ENCODE measurements at regions not wholly inside any gene's neighbourhood (a gene's known extent, or its start where the extent isn't known, plus 50 kb on each side); places are given as distances from the start of the nearest gene placed in this dataset.

DNA sequence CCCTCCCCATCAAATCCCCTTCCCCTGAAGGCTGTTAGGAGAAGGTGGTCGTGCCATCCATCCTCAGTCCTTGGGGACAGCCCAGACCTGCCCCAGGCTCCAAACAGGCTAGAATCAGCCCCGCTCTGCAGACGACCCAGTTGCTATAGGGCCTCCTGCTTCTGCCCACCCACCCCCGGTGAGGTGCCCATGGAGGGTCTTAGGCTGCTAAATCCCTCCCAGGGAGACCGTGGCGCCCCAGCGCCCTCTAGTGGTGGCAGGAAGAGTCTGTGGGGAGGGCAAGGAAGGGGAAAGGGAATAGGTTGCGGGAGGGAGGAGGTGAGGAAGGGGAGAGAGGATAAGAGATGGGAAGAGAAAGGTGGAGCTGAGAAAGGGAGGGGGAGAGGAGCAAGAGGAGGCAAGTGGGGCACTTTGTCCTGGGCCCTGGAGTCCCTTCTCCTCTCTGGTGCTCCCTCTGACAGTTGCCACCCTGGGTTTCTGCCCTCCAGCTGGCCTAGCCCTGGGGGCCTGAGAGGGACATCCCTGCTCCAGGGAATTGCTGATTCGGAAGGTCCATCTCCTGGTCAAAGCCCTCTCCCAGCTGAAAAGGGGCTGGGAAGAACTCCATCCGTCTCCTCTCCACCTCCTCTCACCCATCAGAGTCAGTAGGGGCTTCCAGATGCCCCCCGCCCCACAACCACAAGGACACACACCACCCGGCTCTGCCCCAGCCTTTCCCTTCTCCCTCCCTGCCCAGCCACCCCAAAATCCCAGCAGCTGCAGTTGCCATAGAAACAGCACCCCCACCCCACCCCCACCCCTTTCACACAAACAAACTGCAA lies 55.4 kb downstream of the CAMK2N1 start:
- Histone ChIP-seq H2AFZ (ENCODE audit: low read depth, low read length) (no peak overlapping the region), H3K9me2 (ENCODE audit: insufficient read depth, low read length) (no peaks in the 10 kb centered on the region), H3K27ac (ENCODE audit: low read length) (no peak overlapping the region), H3K4me3 (ENCODE audit: low read length) (no peak overlapping the region), H3K9me3 (ENCODE audit: low read length) (peaks cover 1% of the 10 kb centered on the region), H3K36me3 (ENCODE audit: insufficient read depth, low read length) (no peaks in the 10 kb centered on the region), H3K79me2 (replicated peaks; ENCODE audit: insufficient read depth, low read length) (no peaks in the 10 kb centered on the region), H4K20me1 (ENCODE audit: insufficient read depth) (no peaks in the 10 kb centered on the region), H3K27me3 (ENCODE audit: insufficient read depth, low read depth, low read length) (no peaks in the 10 kb centered on the region), H3K9ac (ENCODE audit: low read length) (no peak overlapping the region), H3F3A (ENCODE audit: insufficient read depth, low read length, poor library complexity, severe bottlenecking) (no peaks in the 10 kb centered on the region), H3K4me2 (ENCODE audit: low read length) (no peak overlapping the region)
- TF ChIP-seq SMC3 (conservative IDR thresholded peaks at IDR 0.05; ENCODE audit: poor library complexity) (peak; percentile 64), EZH2 (IDR thresholded peaks at IDR 0.05; ENCODE audit: borderline replicate concordance, insufficient read depth, low read length, poor library complexity, severe bottlenecking) (no peak), EP300 (conservative IDR thresholded peaks at IDR 0.05; ENCODE audit: poor library complexity, severe bottlenecking) (no peak), RAD21 (conservative IDR thresholded peaks at IDR 0.05) (peak; percentile 68), TAF1 (IDR thresholded peaks at IDR 0.05; ENCODE audit: low read depth) (no peak), MXI1 (conservative IDR thresholded peaks at IDR 0.05; ENCODE audit: poor library complexity, severe bottlenecking) (no peak), POLR2AphosphoS5 (IDR thresholded peaks at IDR 0.05) (no peak)
- TF ChIP-seq, protein P1, sequence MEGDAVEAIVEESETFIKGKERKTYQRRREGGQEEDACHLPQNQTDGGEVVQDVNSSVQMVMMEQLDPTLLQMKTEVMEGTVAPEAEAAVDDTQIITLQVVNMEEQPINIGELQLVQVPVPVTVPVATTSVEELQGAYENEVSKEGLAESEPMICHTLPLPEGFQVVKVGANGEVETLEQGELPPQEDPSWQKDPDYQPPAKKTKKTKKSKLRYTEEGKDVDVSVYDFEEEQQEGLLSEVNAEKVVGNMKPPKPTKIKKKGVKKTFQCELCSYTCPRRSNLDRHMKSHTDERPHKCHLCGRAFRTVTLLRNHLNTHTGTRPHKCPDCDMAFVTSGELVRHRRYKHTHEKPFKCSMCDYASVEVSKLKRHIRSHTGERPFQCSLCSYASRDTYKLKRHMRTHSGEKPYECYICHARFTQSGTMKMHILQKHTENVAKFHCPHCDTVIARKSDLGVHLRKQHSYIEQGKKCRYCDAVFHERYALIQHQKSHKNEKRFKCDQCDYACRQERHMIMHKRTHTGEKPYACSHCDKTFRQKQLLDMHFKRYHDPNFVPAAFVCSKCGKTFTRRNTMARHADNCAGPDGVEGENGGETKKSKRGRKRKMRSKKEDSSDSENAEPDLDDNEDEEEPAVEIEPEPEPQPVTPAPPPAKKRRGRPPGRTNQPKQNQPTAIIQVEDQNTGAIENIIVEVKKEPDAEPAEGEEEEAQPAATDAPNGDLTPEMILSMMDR (IDR thresholded peaks at IDR 0.05; ENCODE audit: poor library complexity, severe bottlenecking): peak; percentile 61
- TF ChIP-seq, protein P2, sequence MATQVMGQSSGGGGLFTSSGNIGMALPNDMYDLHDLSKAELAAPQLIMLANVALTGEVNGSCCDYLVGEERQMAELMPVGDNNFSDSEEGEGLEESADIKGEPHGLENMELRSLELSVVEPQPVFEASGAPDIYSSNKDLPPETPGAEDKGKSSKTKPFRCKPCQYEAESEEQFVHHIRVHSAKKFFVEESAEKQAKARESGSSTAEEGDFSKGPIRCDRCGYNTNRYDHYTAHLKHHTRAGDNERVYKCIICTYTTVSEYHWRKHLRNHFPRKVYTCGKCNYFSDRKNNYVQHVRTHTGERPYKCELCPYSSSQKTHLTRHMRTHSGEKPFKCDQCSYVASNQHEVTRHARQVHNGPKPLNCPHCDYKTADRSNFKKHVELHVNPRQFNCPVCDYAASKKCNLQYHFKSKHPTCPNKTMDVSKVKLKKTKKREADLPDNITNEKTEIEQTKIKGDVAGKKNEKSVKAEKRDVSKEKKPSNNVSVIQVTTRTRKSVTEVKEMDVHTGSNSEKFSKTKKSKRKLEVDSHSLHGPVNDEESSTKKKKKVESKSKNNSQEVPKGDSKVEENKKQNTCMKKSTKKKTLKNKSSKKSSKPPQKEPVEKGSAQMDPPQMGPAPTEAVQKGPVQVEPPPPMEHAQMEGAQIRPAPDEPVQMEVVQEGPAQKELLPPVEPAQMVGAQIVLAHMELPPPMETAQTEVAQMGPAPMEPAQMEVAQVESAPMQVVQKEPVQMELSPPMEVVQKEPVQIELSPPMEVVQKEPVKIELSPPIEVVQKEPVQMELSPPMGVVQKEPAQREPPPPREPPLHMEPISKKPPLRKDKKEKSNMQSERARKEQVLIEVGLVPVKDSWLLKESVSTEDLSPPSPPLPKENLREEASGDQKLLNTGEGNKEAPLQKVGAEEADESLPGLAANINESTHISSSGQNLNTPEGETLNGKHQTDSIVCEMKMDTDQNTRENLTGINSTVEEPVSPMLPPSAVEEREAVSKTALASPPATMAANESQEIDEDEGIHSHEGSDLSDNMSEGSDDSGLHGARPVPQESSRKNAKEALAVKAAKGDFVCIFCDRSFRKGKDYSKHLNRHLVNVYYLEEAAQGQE (IDR thresholded peaks at IDR 0.05; ENCODE audit: borderline replicate concordance): no peak

DNA sequence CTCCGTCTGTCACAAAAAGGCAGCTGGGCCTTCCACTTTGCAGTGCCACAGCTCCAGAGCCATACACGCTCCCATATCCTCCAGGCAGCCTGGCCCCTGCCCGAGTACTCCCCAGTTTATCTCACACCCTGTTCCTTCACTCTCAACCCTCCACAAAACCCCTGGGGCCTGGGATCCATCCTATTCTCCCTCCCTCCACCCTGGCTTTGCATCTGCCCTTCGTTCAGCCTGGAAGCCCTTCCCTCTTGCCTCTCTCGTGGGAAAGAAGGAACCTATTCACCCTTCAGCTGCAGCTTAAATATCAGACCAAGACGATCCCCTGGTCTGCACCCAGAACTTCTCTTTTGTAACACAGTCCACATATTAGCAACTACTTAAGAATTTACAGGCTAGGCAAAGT lies 56.7 kb downstream of the CAMK2N1 start:
- no peaks in the 10 kb centered on the region for H3K36me3 ChIP-seq (ENCODE audit: insufficient read depth, low read length)
- no peaks in the 10 kb centered on the region for H3K79me2 ChIP-seq (replicated peaks; ENCODE audit: insufficient read depth, low read length)
- H4K20me1 ChIP-seq (ENCODE audit: insufficient read depth): no peaks in the 10 kb centered on the region
- no peaks in the 10 kb centered on the region for H3F3A ChIP-seq (ENCODE audit: insufficient read depth, low read length, poor library complexity, severe bottlenecking)
- no peak for TF ChIP-seq EP300 (conservative IDR thresholded peaks at IDR 0.05; ENCODE audit: poor library complexity, severe bottlenecking)
- TF ChIP-seq, protein P2 (IDR thresholded peaks at IDR 0.05; ENCODE audit: borderline replicate concordance): no peak
- TF ChIP-seq POLR2AphosphoS5 (IDR thresholded peaks at IDR 0.05): no peak
- no peak for TF ChIP-seq RAD21 (conservative IDR thresholded peaks at IDR 0.05)
- no peak for TF ChIP-seq SMC3 (conservative IDR thresholded peaks at IDR 0.05; ENCODE audit: poor library complexity)
- no peak for TF ChIP-seq TAF1 (IDR thresholded peaks at IDR 0.05; ENCODE audit: low read depth)
- no peak for TF ChIP-seq MXI1 (conservative IDR thresholded peaks at IDR 0.05; ENCODE audit: poor library complexity, severe bottlenecking)
- H3K9me3 ChIP-seq (ENCODE audit: low read length): peaks cover 6% of the 10 kb centered on the region
- no peaks in the 10 kb centered on the region for H3K9me2 ChIP-seq (ENCODE audit: insufficient read depth, low read length)
- H3K27ac ChIP-seq (ENCODE audit: low read length): no peak overlapping the region
- no peak overlapping the region for H3K4me2 ChIP-seq (ENCODE audit: low read length)
- no peak overlapping the region for H3K4me3 ChIP-seq (ENCODE audit: low read length)
- no peaks in the 10 kb centered on the region for H3K27me3 ChIP-seq (ENCODE audit: insufficient read depth, low read depth, low read length)
- no peak overlapping the region for H2AFZ ChIP-seq (ENCODE audit: low read depth, low read length)
- no peak overlapping the region for H3K9ac ChIP-seq (ENCODE audit: low read length)
